ENCODE measurements at regions not wholly inside any gene's neighbourhood (a gene's known extent, or its start where the extent isn't known, plus 50 kb on each side); places are given as distances from the start of the nearest gene placed in this dataset.
A peak's percentile ranks its signal among the peaks of the same experiment; 100 is the strongest.

DNA sequence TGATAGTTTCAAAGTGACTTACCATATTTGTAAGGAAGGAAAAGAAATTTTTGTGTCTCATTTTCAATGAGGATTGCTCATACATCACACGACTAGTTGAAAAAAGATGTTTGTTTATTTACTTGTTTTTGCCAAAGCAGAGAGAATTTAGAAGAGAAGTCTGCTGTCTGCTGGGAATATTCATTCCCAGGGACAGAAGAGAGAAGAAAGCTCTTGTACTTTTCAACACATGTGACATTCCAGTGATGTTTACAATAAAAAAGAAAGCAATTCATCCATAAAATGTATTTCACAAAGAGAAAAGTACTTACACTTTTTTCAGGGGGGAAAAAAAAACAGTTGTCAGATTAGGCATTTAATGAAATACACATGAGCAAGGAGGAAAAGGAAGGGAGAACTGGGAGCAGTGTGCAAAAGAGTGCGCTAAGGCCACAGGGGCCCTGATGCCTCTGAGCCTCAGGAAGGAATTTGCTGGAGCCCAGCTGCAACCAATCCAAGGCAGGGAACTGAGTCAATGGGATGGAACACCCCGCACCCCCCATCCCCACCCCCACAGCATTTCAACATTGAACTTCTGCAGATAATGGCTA, 115.0 kb downstream of the RPAP3 start:
- Histone ChIP-seq H3K4me1 (ENCODE audit: control insufficient read depth, insufficient read depth, low read length) (no peaks in the 10 kb centered on the region), H4K8ac (ENCODE audit: low read depth in 2 of 2, low read length in 2 of 2) (no peak overlapping the region), H3K4me2 (ENCODE audit: low read depth, low read length) (no peak overlapping the region), H3K4me3 (ENCODE audit: insufficient read depth, low read depth, low read length) (no peak overlapping the region), H3K4ac (ENCODE audit: low read depth, low read length) (no peak overlapping the region), H3K18ac (ENCODE audit: low read depth, low read length) (no peak overlapping the region), H2AK5ac (ENCODE audit: low read depth, low read length) (no peak overlapping the region), H4K20me1 (ENCODE audit: insufficient read depth, low read length) (no peaks in the 10 kb centered on the region), H3K36me3 (ENCODE audit: control insufficient read depth, insufficient read depth, low read length) (no peaks in the 10 kb centered on the region), H3K9me3 (ENCODE audit: control insufficient read depth, insufficient read depth, low read length) (no peaks in the 10 kb centered on the region), H3K27me3 (ENCODE audit: control insufficient read depth, insufficient read depth, low read length) (peaks cover 4% of the 10 kb centered on the region; the same call in 1 of the 2 replicates), H2BK120ac (ENCODE audit: low read depth, low read length) (no peak overlapping the region), H3K9ac (ENCODE audit: low read depth, low read length) (no peak overlapping the region), H4K91ac (ENCODE audit: insufficient read depth, low read depth, low read length) (no peak overlapping the region), H3K9me1 (ENCODE audit: insufficient read depth, low read length) (no peaks in the 10 kb centered on the region), H3K14ac (replicated peaks; ENCODE audit: low read depth, low read length) (no peak overlapping the region), H2BK15ac (ENCODE audit: low read depth, low read length) (no peak overlapping the region), H2AFZ (replicated peaks; ENCODE audit: low read length, poor library complexity) (no peak overlapping the region), H3K79me1 (ENCODE audit: low read depth in 1 of 2, low read length in 2 of 2) (no peaks in the 10 kb centered on the region), H3K27ac (ENCODE audit: insufficient read depth, low read length) (no peak overlapping the region), H2BK5ac (ENCODE audit: low read depth, low read length, poor library complexity, severe bottlenecking) (no peak overlapping the region), H2AK9ac (replicated peaks; ENCODE audit: low read depth, low read length, poor library complexity) (no peak overlapping the region), H3K23ac (ENCODE audit: low read depth, low read length) (no peak overlapping the region), H2BK20ac (ENCODE audit: low read depth, low read length) (no peak overlapping the region), H4K5ac (ENCODE audit: low read depth, low read length) (no peak overlapping the region), H3K56ac (ENCODE audit: extremely low read depth, insufficient read depth, low read length) (no peak overlapping the region)
- in situ Hi-C loops (cut with MboI; ENCODE audit: low sequenced_read_pairs), result no loop called here
- DNase-seq (no peak), ATAC-seq (ENCODE audit: low read depth) (peak; percentile 35; the same call in 1 of the 2 replicates)
- WGBS, 2 experiments (ENCODE audit: extremely low coverage in 2 of 2, insufficient read length in 1 of 2), result no CpG with 5 or more reads among the region's 3 CpGs
- ChIA-PET POLR2A (ENCODE audit: unreplicated experiment) (no interaction called here), CTCF (no interaction called here)
- no peak for TF ChIP-seq CEBPB (IDR thresholded peaks at IDR 0.05; ENCODE audit: low read depth, low read length)
- TF ChIP-seq CTCF (conservative IDR thresholded peaks at IDR 0.05; ENCODE audit: low read depth, low read length), result no peak
- TF ChIP-seq MXI1 (IDR thresholded peaks at IDR 0.05; ENCODE audit: borderline replicate concordance, low read depth, low read length), result no peak
- TF ChIP-seq RAD21 (IDR thresholded peaks at IDR 0.05; ENCODE audit: low read length), result no peak
- no peak for TF ChIP-seq SMC3 (IDR thresholded peaks at IDR 0.05; ENCODE audit: low read depth, low read length)
- no peak for TF ChIP-seq FOS (IDR thresholded peaks at IDR 0.05; ENCODE audit: low read depth, low read length)
- TF ChIP-seq BHLHE40 (IDR thresholded peaks at IDR 0.05; ENCODE audit: low read depth, low read length), result no peak
- TF ChIP-seq MAFK (IDR thresholded peaks at IDR 0.05; ENCODE audit: low read depth, low read length), result no peak
- TF ChIP-seq POLR2A (IDR thresholded peaks at IDR 0.05; ENCODE audit: low read depth, low read length), result no peak
- TF ChIP-seq MAZ (IDR thresholded peaks at IDR 0.05; ENCODE audit: borderline replicate concordance, low read depth, low read length), result no peak
- TF ChIP-seq CHD1 (IDR thresholded peaks at IDR 0.05; ENCODE audit: low read depth, low read length), result no peak
- TF ChIP-seq RFX5 (IDR thresholded peaks at IDR 0.05; ENCODE audit: low read depth, low read length), result no peak
- no peak for TF ChIP-seq USF2 (IDR thresholded peaks at IDR 0.05; ENCODE audit: low read depth, low read length)
- TF ChIP-seq RCOR1 (IDR thresholded peaks at IDR 0.05; ENCODE audit: insufficient replicate concordance, low read length), result no peak
- TF ChIP-seq, protein P1, sequence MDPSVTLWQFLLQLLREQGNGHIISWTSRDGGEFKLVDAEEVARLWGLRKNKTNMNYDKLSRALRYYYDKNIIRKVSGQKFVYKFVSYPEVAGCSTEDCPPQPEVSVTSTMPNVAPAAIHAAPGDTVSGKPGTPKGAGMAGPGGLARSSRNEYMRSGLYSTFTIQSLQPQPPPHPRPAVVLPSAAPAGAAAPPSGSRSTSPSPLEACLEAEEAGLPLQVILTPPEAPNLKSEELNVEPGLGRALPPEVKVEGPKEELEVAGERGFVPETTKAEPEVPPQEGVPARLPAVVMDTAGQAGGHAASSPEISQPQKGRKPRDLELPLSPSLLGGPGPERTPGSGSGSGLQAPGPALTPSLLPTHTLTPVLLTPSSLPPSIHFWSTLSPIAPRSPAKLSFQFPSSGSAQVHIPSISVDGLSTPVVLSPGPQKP (IDR thresholded peaks at IDR 0.05; ENCODE audit: borderline replicate concordance, low read depth, low read length), result no peak
- no peak for TF ChIP-seq NFE2L2 (IDR thresholded peaks at IDR 0.05; ENCODE audit: low read depth, low read length)
- intact Hi-C loops (cut with micrococcal nuclease), result no loop called here
- dilution Hi-C loops (cut with HindIII; ENCODE audit: low sequenced_read_pairs, unreplicated experiment), result no loop called here
- no TSS peak for BruUV-seq (replicated peaks)
